NCI-H1092 treated with DMSO at 0.1 percent for 48 hours (cell line): ENCODE measurements at regions not wholly inside any gene's neighbourhood (a gene's known extent, or its start where the extent isn't known, plus 50 kb on each side); places are given as distances from the start of the nearest gene placed in this dataset.

ENCODE experiments used
- DNase-seq: peaks from one replicate; lab custom pipeline; 2025; lab: John Stamatoyannopoulos, UW

DNA sequence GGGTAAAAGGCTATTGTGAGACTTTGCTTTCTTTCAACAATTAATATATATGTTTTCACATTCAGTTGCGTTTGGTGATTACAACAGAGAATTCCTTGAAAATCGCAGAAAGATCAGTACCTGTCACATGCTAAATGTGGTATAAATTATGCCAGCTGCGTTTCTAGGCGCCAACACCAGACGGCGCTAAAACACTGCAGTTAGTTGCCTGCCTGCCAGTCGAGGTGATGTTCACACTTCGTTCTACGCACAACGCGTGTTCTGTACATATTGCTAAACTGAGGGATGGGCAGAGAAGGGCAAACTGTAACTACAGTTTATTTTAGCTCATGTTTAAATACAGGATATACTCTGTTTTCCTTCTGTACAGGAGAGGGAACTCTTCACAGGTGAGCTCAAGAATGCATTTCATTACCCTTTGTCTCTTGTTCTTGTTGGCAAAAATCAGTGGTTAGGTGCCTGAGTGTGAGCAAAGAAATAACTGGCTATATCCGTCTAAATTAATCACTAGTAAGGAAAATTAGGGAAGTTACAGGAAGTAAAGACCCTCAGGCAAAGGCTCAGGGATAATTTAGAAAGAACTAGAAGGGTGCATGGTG, 100.1 kb upstream of the RGS17 start:
- DNase-seq, result peak; percentile 62

GRCh38 chr6:153218184-153218792, 87.2 kb upstream of the RGS17 start:
- DNase-seq, result no peak

DNA sequence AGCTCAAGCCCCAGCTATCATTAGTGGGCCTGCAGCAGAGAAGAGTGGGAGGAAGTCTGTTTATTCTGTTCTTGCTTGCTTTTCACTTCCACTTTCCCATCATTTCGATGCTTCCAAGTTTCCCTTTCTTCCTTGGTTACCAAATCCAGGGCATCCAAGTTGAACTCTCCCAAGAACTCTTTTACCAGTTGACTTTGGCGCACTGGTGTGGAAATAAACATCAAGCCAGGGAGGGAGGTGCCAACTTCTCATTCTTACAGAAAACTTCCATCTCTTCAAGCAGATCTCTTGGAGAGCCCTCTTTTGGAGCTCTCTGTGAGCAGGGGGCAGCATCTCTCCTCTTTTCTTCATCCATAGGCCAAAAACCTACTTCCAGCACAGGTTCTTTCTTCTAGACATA, 85.7 kb upstream of the RGS17 start:
- DNase-seq, result no peak

DNA sequence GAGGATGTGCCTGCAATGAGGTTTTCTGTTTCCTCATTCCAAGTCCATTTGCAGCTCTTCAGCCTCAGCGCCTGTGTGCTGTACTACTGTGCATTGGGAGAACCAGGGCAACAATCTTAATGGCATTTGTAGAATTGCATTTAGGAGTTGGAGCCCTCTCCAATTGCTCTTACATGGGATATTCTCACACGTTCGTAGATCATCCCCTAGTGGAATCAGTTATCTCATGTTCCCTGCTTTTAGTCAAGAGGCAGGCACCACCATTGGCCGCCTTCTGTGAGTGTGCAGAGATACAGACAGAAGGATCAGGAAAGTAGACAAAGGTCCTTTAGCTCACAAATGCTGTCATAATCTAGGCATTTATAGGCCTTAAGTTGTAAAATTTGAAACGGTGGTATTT, 84.2 kb upstream of the RGS17 start:
- DNase-seq, result no peak

DNA sequence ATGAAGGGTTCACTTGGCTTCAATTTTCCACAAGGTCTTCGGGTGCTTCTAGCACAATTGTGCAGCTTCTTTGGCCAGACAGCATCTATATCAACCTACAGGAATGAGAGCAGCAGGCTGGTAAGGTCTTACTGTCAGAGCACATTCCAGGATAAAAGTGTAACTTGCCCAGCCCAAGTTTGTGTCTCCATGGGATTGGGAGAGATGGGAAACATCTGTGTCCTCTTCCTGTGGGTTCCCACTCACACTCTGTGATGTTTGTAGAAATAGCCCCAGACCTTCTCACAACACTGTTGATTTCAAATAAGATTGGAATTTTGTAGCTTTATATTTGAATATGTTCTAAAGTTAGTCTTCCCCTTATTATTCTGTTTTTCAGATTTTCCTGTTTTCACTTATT, 83.4 kb upstream of the RGS17 start:
- no peak for DNase-seq

GRCh38 chr6:153210083-153210482, 79.0 kb upstream of the RGS17 start:
- DNase-seq, result no peak

DNA sequence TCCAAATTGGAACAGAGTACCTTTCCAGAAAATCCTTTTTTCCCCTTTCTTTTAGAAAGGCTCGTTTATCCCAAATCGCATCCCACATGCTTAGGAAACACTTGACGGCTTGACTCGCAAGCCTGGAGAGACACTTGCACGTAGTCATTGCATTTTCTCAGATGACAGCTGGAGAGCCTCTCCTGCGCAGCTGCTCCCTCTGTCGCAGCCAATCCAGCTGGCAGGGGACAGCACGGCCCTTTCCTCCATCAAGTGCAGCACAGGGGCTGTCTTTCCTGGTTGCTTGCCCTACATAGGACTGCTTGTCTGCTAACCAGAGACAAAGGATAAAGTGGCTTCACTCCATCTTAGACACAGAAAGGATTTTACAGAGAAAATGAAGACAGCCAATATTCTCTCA, 77.6 kb upstream of the RGS17 start:
- DNase-seq, result peak; percentile 71

GRCh38 chr6:153207617-153208016, 76.5 kb upstream of the RGS17 start:
- no peak for DNase-seq

DNA sequence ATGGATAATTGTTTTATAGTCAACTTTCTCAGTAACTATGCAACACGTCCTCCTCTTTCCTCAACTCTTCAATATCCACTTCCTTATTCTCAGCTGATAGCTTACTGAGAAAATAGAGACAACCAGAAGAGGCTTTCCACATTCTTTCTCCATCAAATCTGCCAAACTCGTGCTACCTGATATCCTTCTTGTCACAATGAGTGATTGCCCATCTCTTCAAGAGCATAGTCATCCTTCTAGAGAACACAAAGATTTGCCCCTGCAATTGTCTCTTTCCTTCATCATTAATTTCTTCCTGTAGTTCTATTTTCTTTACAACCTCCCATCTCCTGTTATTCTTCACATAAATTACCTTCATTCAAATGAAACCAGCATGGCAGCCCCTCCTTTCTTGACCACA, 75.9 kb upstream of the RGS17 start:
- DNase-seq, result no peak

DNA sequence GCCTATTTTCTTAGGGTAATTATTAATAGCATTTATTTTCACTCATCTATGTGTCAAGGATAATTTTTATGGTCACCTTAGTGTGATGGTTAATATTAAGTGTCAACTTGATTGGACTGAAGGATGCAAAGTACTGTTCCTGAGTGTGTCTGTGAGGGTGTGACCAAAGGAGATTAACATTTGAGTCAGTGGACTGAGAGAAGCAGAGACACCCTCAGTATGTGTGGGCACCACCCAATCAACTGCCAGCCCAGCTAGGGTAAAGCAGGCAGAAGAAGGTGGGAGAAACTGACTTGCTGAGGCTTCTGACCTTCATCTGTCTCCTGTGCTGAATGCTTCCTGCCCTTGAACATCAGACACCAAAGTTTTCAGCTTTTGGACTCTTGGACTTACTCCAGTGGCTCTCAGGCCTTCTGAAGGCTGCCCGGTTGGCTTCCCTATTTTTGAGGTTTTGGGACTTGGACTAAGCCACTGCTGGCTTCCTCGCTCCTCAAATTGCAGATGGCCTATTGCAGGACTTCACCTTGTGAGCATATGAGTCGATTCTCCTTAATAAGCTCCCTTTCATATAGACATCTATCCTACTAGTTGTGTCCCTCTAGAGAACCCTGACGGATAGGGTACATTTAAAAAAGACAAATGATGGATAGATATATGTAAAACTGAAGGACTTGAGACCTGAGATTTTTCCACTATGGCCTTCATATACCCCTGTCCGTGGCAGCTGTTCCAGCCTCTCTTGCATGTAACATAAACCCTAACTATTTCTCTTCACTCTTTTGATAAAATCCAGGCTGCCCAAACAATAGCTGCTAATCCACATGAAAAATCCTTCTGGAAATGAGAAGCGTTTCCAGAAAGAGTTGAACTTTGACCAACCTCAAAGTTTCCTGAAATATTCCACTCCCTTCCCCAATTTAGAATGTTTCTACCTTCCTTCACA, 62.1 kb upstream of the RGS17 start:
- DNase-seq, result no peak

DNA sequence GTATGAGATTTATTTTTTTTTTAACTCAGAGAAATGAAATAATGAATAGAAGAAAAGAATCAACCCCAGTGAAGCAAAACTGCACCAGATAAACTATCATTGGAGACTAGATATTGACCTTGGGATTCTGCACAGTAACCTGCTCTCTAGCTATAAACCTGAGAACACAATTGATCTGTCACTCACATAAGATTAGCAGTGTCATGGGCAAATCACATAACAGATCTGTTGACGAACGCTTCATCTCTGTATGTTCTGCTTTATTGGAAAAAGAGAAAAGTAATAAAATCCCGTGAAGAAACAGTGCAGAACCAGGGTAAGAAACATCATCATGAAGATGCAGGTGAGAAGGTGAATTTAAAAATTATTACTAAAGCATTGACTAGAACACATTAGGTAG, 52.8 kb upstream of the RGS17 start:
- no peak for DNase-seq
